ENCODE measurements at regions not wholly inside any gene's neighbourhood (a gene's known extent, or its start where the extent isn't known, plus 50 kb on each side); places are given as distances from the start of the nearest gene placed in this dataset.

DNA sequence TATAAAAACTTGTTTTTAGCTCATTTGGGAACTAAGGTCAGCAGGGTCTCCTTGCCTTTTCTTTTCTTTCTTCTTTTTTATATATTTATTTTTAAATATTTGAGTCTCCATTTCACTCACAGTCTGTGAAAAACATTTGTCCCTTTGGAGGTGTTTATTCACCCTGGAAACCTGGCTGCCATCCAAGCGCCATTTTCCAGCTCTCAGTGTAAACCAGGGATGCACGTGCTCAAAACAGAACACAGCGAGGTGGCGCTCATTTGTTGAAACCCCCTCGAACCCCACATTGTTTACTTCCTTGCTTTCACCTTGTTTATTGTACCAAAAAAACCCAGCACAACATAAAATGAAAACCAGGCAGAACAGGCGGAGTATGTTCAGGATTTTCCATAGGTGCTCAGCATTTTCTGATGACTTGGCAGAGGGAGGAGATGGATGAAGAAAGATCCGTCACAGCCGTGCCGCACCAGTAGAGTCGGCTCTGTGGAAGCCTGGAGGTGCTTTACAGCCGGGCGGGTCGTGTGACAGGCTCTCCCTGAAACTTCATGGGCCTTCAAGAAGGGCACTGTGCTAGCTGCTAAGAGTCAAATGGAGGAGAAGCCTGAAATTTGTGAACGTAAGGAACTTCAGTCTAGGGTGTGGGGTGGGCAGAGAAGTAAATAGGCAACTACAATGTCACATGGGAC is 284.4 kb downstream of the FOXL1 start:
- DNase-seq (ENCODE audit: low spot score) = no peak
- TF ChIP-seq CTCF (IDR thresholded peaks at IDR 0.05) = no peak
- Histone ChIP-seq H3K36me3 (no peaks in the 10 kb centered on the region), H3K27me3 (replicated peaks; ENCODE audit: insufficient read depth) (no peaks in the 10 kb centered on the region), H3K27ac (no peak overlapping the region), H3K9me3 (no peaks in the 10 kb centered on the region), H3K4me3 (no peak overlapping the region), H3K4me1 (ENCODE audit: control insufficient read depth in 1 of 2, low read depth in 2 of 2) (peaks cover 6 to 19% of the 10 kb centered on the region in 2 donors)
- no peak for ATAC-seq (ENCODE audit: insufficient number of reproducible peaks, low FRiP score, low read depth)

DNA sequence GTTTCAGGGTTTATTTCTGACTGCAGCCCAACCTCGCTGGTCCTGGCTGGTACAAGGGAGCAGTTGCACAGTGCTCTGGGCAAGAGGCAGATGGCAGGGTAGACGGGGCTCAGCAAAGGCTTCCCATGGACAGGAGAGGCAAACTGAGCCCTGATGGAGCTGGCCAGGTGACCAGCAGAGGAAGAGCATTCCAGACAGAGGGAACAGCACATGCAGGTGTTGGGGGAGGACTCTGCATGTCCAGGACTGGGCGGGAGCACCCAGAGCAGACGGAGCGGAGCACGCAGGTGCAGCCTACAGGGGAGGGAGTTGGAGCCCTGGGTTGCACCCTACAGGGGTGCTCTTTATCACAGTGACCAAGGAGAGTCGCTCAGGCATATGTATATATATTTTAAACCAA is 285.3 kb downstream of the FOXL1 start:
- H3K9me3 ChIP-seq = no peaks in the 10 kb centered on the region
- H3K4me1 ChIP-seq (ENCODE audit: control insufficient read depth in 1 of 2, low read depth in 2 of 2) = peaks cover 6 to 13% of the 10 kb centered on the region in 2 donors
- no peak for DNase-seq (ENCODE audit: low spot score)
- no peak overlapping the region for H3K4me3 ChIP-seq
- H3K36me3 ChIP-seq = no peaks in the 10 kb centered on the region
- no peak for ATAC-seq (ENCODE audit: insufficient number of reproducible peaks, low FRiP score, low read depth)
- no peak for TF ChIP-seq CTCF (IDR thresholded peaks at IDR 0.05)
- H3K27ac ChIP-seq = no peak overlapping the region
- no peaks in the 10 kb centered on the region for H3K27me3 ChIP-seq (replicated peaks; ENCODE audit: insufficient read depth)

DNA sequence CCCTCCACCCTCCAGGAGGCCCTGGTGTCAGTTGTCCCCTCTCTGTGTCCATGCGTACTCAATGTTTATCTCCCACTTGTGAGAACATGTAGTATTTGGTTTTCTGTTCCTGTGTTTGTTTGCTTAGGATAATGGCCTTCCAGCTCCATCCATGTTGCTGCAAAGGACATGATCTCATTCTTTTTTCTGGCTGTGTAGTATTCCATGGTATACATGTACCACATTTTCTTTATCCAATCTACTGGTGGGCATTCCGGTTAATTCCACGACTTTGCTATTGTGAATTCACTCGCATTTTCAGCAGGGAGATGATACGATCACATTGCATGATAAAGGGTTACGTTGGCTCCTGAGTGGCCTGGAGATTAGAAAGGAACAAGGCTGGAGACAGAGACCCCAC is 286.2 kb downstream of the FOXL1 start:
- no peak for DNase-seq (ENCODE audit: low spot score)
- H3K4me3 ChIP-seq = no peak overlapping the region
- ATAC-seq (ENCODE audit: insufficient number of reproducible peaks, low FRiP score, low read depth) = no peak
- no peak overlapping the region for H3K27ac ChIP-seq
- no peak for TF ChIP-seq CTCF (IDR thresholded peaks at IDR 0.05)
- no peaks in the 10 kb centered on the region for H3K27me3 ChIP-seq (replicated peaks; ENCODE audit: insufficient read depth)
- no peaks in the 10 kb centered on the region for H3K9me3 ChIP-seq
- H3K36me3 ChIP-seq = no peaks in the 10 kb centered on the region
- peaks cover 6 to 13% of the 10 kb centered on the region in 2 donors for H3K4me1 ChIP-seq (ENCODE audit: control insufficient read depth in 1 of 2, low read depth in 2 of 2)

GRCh38 chr16:86865851-86866662 is 287.7 kb downstream of the FOXL1 start:
- H3K36me3 ChIP-seq = no peaks in the 10 kb centered on the region
- no peak for TF ChIP-seq CTCF (IDR thresholded peaks at IDR 0.05)
- peak overlapping the region; percentile 17 for H3K4me3 ChIP-seq
- DNase-seq (ENCODE audit: low spot score) (no peak), ATAC-seq (ENCODE audit: insufficient number of reproducible peaks, low FRiP score, low read depth) (no peak)
- H3K27me3 ChIP-seq (replicated peaks; ENCODE audit: insufficient read depth) = no peaks in the 10 kb centered on the region
- H3K4me1 ChIP-seq (ENCODE audit: control insufficient read depth in 1 of 2, low read depth in 2 of 2) = peaks cover 6 to 13% of the 10 kb centered on the region in 2 donors
- no peaks in the 10 kb centered on the region for H3K9me3 ChIP-seq
- H3K27ac ChIP-seq = no peak overlapping the region

DNA sequence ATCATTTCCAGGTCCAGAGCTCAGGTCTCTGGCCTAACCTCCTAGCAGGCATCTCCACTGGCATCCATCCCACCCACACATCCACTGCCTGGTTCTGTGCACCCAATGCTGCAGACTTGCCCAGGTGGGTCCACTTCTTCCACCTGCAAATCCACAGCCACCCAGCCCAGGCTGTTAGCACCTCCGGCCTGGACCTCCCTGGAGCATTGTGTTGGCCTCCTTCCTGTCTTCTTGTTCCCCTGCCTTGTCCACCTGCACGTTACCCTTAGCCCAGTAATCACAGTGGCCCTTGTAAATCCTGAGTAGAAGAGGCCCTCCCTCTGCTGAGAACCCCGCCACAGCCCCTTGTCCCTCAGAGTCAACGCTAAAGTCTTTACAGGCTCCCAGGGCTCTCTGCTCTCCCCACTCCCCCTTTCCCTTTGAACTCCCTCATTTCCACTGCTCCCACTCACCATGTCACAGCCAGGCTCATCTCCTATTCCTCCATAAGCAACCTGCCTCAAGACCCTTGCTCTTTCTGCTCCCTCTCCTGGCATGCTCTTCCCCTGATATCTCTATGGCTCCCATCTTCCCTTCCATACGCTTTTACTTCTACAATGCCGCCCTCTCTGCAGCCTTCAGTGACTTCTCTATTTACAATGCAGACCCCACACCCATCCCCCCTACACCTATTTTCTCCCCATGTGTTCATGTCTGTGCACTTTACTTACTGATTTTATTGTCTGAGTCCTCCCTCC is 288.8 kb downstream of the FOXL1 start:
- Histone ChIP-seq H3K4me1 (ENCODE audit: control insufficient read depth in 1 of 2, low read depth in 2 of 2) (peaks cover 6 to 13% of the 10 kb centered on the region in 2 donors), H3K36me3 (no peaks in the 10 kb centered on the region)

More for the DNA sequence above, 288.8 kb downstream of the FOXL1 start:
- ATAC-seq (ENCODE audit: insufficient number of reproducible peaks, low FRiP score, low read depth) = no peak
- H3K27ac ChIP-seq = no peak overlapping the region
- no peak for DNase-seq (ENCODE audit: low spot score)
- H3K4me3 ChIP-seq = no peak overlapping the region
- H3K27me3 ChIP-seq (replicated peaks; ENCODE audit: insufficient read depth) = no peaks in the 10 kb centered on the region
- no peak for TF ChIP-seq CTCF (IDR thresholded peaks at IDR 0.05)
- no peaks in the 10 kb centered on the region for H3K9me3 ChIP-seq

All from thoracic aorta (tissue), 2 donors.